GM23338 (cell line): ENCODE measurements at regions not wholly inside any gene's neighbourhood (a gene's known extent, or its start where the extent isn't known, plus 50 kb on each side); places are given as distances from the start of the nearest gene placed in this dataset.

Experiments
- ATAC-seq: fragments of 200-7000 bp; cut with Tn5 transposase; 3 replicates; pipeline ENCODE4 v1.9.1; 2020
- DNase-seq: peaks from one replicate; pipeline ENCODE4 v3.0.0-alpha.2; 2015; ENCODE audit warnings: low spot score
- H2AFZ ChIP-seq: fragments of 200-600 bp; sonication (generic); 2 replicates; pipeline ENCODE4 v1.8.0; 2016; ENCODE audit warnings: antibody characterized with exemption, mild to moderate bottlenecking, moderate library complexity
- H3F3A ChIP-seq: fragments of 200-600 bp; sonication (generic); replicated peaks from 2 replicates; pipeline ENCODE4 v1.8.0; 2017; ENCODE audit warnings: antibody characterized with exemption, mixed run types, low read depth
- H3K27ac ChIP-seq: fragments of 200-600 bp; sonication (generic); 2 replicates; pipeline ENCODE4 v1.6.1; 2016; ENCODE audit warnings: low read depth
- H3K27me3 ChIP-seq: fragments of 200-600 bp; sonication (generic); 2 replicates; pipeline ENCODE4 v1.8.0; 2016; ENCODE audit warnings: mild to moderate bottlenecking, mixed run types, moderate library complexity; ENCODE audit not compliant: insufficient read depth
- H3K36me3 ChIP-seq: fragments of 200-600 bp; sonication (generic); 2 replicates; pipeline ENCODE4 v1.8.0; 2016; ENCODE audit warnings: mild to moderate bottlenecking; ENCODE audit not compliant: insufficient read depth
- H3K4me1 ChIP-seq: fragments of 200-600 bp; sonication (generic); 2 replicates; pipeline ENCODE4 v1.8.0; 2016; ENCODE audit warnings: mild to moderate bottlenecking, moderate library complexity; ENCODE audit not compliant: insufficient read depth
- H3K4me2 ChIP-seq: fragments of 200-600 bp; sonication (generic); 2 replicates; pipeline ENCODE4 v1.7.1; 2017; ENCODE audit warnings: mixed run types
- H3K4me3 ChIP-seq: fragments of 200-600 bp; sonication (generic); 2 replicates; pipeline ENCODE4 v1.6.1; 2016; ENCODE audit warnings: mixed run types
- H3K79me2 ChIP-seq: fragments of 200-600 bp; sonication (generic); replicated peaks from 2 replicates; pipeline ENCODE4 v1.8.0; 2017; ENCODE audit warnings: mild to moderate bottlenecking; ENCODE audit not compliant: insufficient read depth
- H3K9me2 ChIP-seq: fragments of 200-600 bp; sonication (generic); 2 replicates; pipeline ENCODE4 v1.8.0; 2017; ENCODE audit not compliant: insufficient read depth
- H4K20me1 ChIP-seq: fragments of 200-600 bp; sonication (generic); replicated peaks from 2 replicates; pipeline ENCODE4 v1.8.0; 2017; ENCODE audit warnings: mild to moderate bottlenecking; ENCODE audit not compliant: insufficient read depth
- H3K27ac Mint-ChIP-seq: 2 replicates; pipeline ENCODE4 v1.8.0; 2020; ENCODE audit warnings: inconsistent platforms, mild to moderate bottlenecking, moderate library complexity, mixed read lengths
- H3K27me3 Mint-ChIP-seq: 3 replicates; pipeline ENCODE4 v1.8.0; 2022; ENCODE audit warnings: low read depth, mild to moderate bottlenecking, moderate library complexity, mixed read lengths, inconsistent platforms; ENCODE audit not compliant: insufficient read depth, poor library complexity
- H3K36me3 Mint-ChIP-seq: 3 replicates; pipeline ENCODE4 v1.8.0; 2021; ENCODE audit warnings: low read depth, mild to moderate bottlenecking, inconsistent platforms, moderate library complexity, mixed read lengths
- H3K4me1 Mint-ChIP-seq: 3 replicates; pipeline ENCODE4 v1.8.0; 2020; ENCODE audit warnings: mild to moderate bottlenecking, inconsistent platforms, mixed read lengths
- H3K4me3 Mint-ChIP-seq: 3 replicates; pipeline ENCODE4 v1.8.0; 2021; ENCODE audit warnings: moderate library complexity, mild to moderate bottlenecking, inconsistent platforms, mixed read lengths
- H3K9me3 Mint-ChIP-seq: 3 replicates; pipeline ENCODE4 v1.8.0; 2020; ENCODE audit warnings: moderate library complexity, mild to moderate bottlenecking, inconsistent platforms, mixed read lengths
- CTCF ChIP-seq, 2 experiments: fragments of 200-600 bp in 1 of 2; sonication (generic) in 1 of 2; conservative IDR thresholded peaks; 2 replicates each; pipeline versions ENCODE4 v1.5.1 to v1.6.1; 2016 to 2017; ENCODE audit warnings: antibody characterized with exemption in 2 of 2, low read depth in 2 of 2, mild to moderate bottlenecking in 2 of 2, moderate library complexity in 1 of 2
- EZH2 ChIP-seq: fragments of 200-600 bp; sonication (generic); IDR thresholded peaks from one replicate; pipeline ENCODE4 v1.8.0; 2017; ENCODE audit warnings: antibody characterized with exemption, mild to moderate bottlenecking, low read depth; ENCODE audit not compliant: unreplicated experiment
- JUNB ChIP-seq: IDR thresholded peaks from one replicate; pipeline ENCODE4 v1.6.1; 2016; ENCODE audit warnings: antibody characterized with exemption; ENCODE audit not compliant: unreplicated experiment
- NANOG ChIP-seq: IDR thresholded peaks from 2 replicates; pipeline ENCODE4 v1.6.1; 2016; ENCODE audit warnings: antibody characterized with exemption, borderline replicate concordance
- ZNF114 ChIP-seq: fragments of 250-450 bp; sonication (Bioruptor Pico); IDR thresholded peaks from 2 replicates; pipeline ENCODE4 v1.5.0; 2020; ENCODE audit warnings: mild to moderate bottlenecking, moderate library complexity
- ZNF462 ChIP-seq: fragments of 250-450 bp; sonication (Bioruptor Pico); IDR thresholded peaks from 2 replicates; pipeline ENCODE4 v1.5.0; 2020; ENCODE audit warnings: mild to moderate bottlenecking, moderate library complexity

- no peak overlapping the region for H3K4me3 ChIP-seq
- H3F3A ChIP-seq: 0 out of 2 replicates have a peak, but pooled peaks cover 3% of the 10 kb centered on the region
- 0 out of 2 replicates have a peak, but pooled peaks cover 3% of the 10 kb centered on the region for H3K9me2 ChIP-seq
- H2AFZ ChIP-seq: peak overlapping the region; percentile 68
- Mint-ChIP-seq H3K9me3 (peaks cover 1% of the 10 kb centered on the region; the same call in 2 of the 3 replicates), H3K4me3 (no peak overlapping the region), H3K27ac (peak overlapping the region; percentile 45), H3K4me1 (peaks cover 6% of the 10 kb centered on the region; the same call in 1 of the 3 replicates), H3K36me3 (0 out of 3 replicates have a peak, but pooled peaks cover under 1% of the 10 kb centered on the region), H3K27me3 (peaks cover 4% of the 10 kb centered on the region)
- no peak for ATAC-seq
- no peaks in the 10 kb centered on the region for H4K20me1 ChIP-seq
- no peaks in the 10 kb centered on the region for H3K27me3 ChIP-seq
- no peaks in the 10 kb centered on the region for H3K79me2 ChIP-seq
- TF ChIP-seq EZH2 (no peak), ZNF462 (CRISPR knock-in tag) (no peak), NANOG (no peak), JUNB (no peak), ZNF114 (CRISPR knock-in tag) (no peak), CTCF (conservative IDR thresholded peaks at IDR 0.05; ENCODE audit: low read depth in 2 of 2) (no peak)
- H3K4me1 ChIP-seq: no peaks in the 10 kb centered on the region
- no peak overlapping the region for H3K4me2 ChIP-seq
- no peak for DNase-seq
- H3K27ac ChIP-seq: no peak overlapping the region
- no peaks in the 10 kb centered on the region for H3K36me3 ChIP-seq
Observed at GRCh38 chr2:207459990-207460757, 69.6 kb upstream of the CREB1 start.
